Endodermal cell (in vitro differentiated cells): ENCODE measurements at regions not wholly inside any gene's neighbourhood (a gene's known extent, or its start where the extent isn't known, plus 50 kb on each side); places are given as distances from the start of the nearest gene placed in this dataset.

ENCODE experiments used
- DNase-seq: peaks from one replicate; pipeline ENCODE4 v3.0.0-alpha.2; 2017
- H3K27ac ChIP-seq: 2 replicates; pipeline ENCODE4 v1.5.1; 2013; ENCODE audit warnings: mild to moderate bottlenecking, low read depth, low read length, moderate library complexity
- H3K27me3 ChIP-seq: 2 replicates; pipeline ENCODE4 v1.6.1; 2013; ENCODE audit warnings: mild to moderate bottlenecking, low read length, moderate library complexity; ENCODE audit not compliant: insufficient read depth, control insufficient read depth, poor library complexity, severe bottlenecking
- H3K36me3 ChIP-seq: 2 replicates; pipeline ENCODE4 v1.7.0; 2013; ENCODE audit warnings: mild to moderate bottlenecking, low read length, moderate library complexity; ENCODE audit not compliant: control insufficient read depth, insufficient read depth
- H3K4me1 ChIP-seq: one replicate; pipeline ENCODE4 v1.7.0; 2013; ENCODE audit warnings: low read length; ENCODE audit not compliant: control insufficient read depth, insufficient read depth
- H3K4me3 ChIP-seq: 2 replicates; pipeline ENCODE4 v1.5.1; 2013; ENCODE audit warnings: mild to moderate bottlenecking, low read length, moderate library complexity
- H3K9ac ChIP-seq: 2 replicates; pipeline ENCODE4 v1.6.1; 2013; ENCODE audit warnings: mild to moderate bottlenecking, low read length, moderate library complexity; ENCODE audit not compliant: poor library complexity, severe bottlenecking; ENCODE audit errors: extremely low read depth
- H3K9me3 ChIP-seq: 2 replicates; pipeline ENCODE4 v1.6.1; 2013; ENCODE audit warnings: mild to moderate bottlenecking, low read length, moderate library complexity; ENCODE audit not compliant: control insufficient read depth
- H3K27ac Mint-ChIP-seq: 2 replicates; pipeline ENCODE4 v1.8.0; 2020; ENCODE audit warnings: mixed read lengths
- H3K27me3 Mint-ChIP-seq: 2 replicates; pipeline ENCODE4 v1.8.0; 2021; ENCODE audit warnings: mild to moderate bottlenecking, mixed read lengths; ENCODE audit not compliant: insufficient read depth
- H3K36me3 Mint-ChIP-seq: 2 replicates; pipeline ENCODE4 v1.8.0; 2020; ENCODE audit warnings: low read depth, mixed read lengths
- H3K4me1 Mint-ChIP-seq: 2 replicates; pipeline ENCODE4 v1.8.0; 2020; ENCODE audit warnings: mixed read lengths
- H3K4me3 Mint-ChIP-seq: 2 replicates; pipeline ENCODE4 v1.8.0; 2020; ENCODE audit warnings: mild to moderate bottlenecking, moderate library complexity, mixed read lengths
- H3K9me3 Mint-ChIP-seq: 2 replicates; pipeline ENCODE4 v1.8.0; 2020; ENCODE audit warnings: mild to moderate bottlenecking, mixed read lengths
- CTCF ChIP-seq: fragments of 200-600 bp; sonication (generic); conservative IDR thresholded peaks from 2 replicates; pipeline ENCODE4 v1.5.0; 2021; ENCODE audit warnings: antibody characterized with exemption, mild to moderate bottlenecking
- WGBS, 2 experiments: methylation state at CpG; one replicate each; pipeline versions ENCODE4 v1.1.5 to v1.1.7; 2013; ENCODE audit warnings: missing lambda C conversion rate in 2 of 2, mixed read lengths in 1 of 2; ENCODE audit not compliant: insufficient coverage in 1 of 2, insufficient read length in 1 of 2; 5-methylcytosine and 5-hydroxymethylcytosine counted together

DNA sequence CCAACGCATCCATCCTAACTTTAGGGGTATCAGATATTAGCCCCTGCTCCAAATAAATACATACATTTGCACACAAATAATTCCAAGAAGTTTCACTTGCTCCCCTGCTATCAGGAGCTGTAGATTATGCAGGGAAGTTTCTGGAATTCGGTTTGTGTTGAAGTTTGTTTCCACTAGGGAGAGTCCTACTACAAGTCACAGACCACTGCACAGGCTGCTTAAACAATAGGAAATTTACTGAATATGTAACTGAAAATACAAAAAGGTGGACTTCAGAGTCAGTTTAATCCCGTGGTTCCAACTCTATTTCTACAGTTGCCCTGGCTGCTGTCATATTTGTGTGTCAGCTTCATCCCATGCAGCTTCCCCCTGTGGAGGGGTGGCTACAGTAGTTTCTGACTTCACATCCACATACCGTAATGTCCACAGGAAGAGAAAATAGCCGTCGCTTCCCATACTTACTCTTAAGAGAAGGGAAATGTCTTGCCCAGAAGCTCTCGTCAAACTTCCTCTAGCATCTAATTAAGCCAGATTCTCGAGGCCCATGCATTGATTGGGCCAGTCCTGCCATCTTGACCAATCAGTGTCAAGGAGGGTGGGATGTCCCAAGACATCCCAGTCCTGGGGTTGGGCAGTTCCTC lies 286.6 kb downstream of the COG6 start:
- H3K27ac Mint-ChIP-seq = no peak overlapping the region
- no peaks in the 10 kb centered on the region for H3K4me1 ChIP-seq
- no peak overlapping the region for H3K4me3 Mint-ChIP-seq
- H3K27me3 ChIP-seq = no peaks in the 10 kb centered on the region
- H3K9me3 Mint-ChIP-seq = no peaks in the 10 kb centered on the region
- no peaks in the 10 kb centered on the region for H3K36me3 ChIP-seq
- H3K36me3 Mint-ChIP-seq = no peaks in the 10 kb centered on the region
- no peaks in the 10 kb centered on the region for H3K27me3 Mint-ChIP-seq
- WGBS, 2 experiments = 93 to 100% methylated on average over 4 to 8 of the region's 8 CpGs
- H3K4me3 ChIP-seq = no peak overlapping the region
- peak; percentile 51 for DNase-seq
- no peaks in the 10 kb centered on the region for H3K9me3 ChIP-seq
- peaks cover 9% of the 10 kb centered on the region for H3K4me1 Mint-ChIP-seq
- no peak for TF ChIP-seq CTCF
- no peak overlapping the region for H3K27ac ChIP-seq
- no peak overlapping the region for H3K9ac ChIP-seq

- DNase-seq = peak; percentile 93
- Histone ChIP-seq H3K4me1 (no peaks in the 10 kb centered on the region), H3K27ac (no peak overlapping the region), H3K9me3 (no peaks in the 10 kb centered on the region), H3K36me3 (no peaks in the 10 kb centered on the region), H3K27me3 (no peaks in the 10 kb centered on the region), H3K4me3 (no peak overlapping the region), H3K9ac (no peak overlapping the region)
- Mint-ChIP-seq H3K4me3 (no peak overlapping the region), H3K4me1 (peaks cover 9% of the 10 kb centered on the region), H3K27me3 (peaks cover under 1% of the 10 kb centered on the region), H3K9me3 (no peaks in the 10 kb centered on the region), H3K36me3 (no peaks in the 10 kb centered on the region), H3K27ac (no peak overlapping the region)
- peak; percentile 100 for TF ChIP-seq CTCF
- 38 to 51% methylated on average over 8 to 12 of the region's 12 CpGs for WGBS, 2 experiments
Measured at GRCh38 chr13:39942552-39943273, 287.3 kb downstream of the COG6 start.

GRCh38 chr13:39943711-39944110 lies 288.2 kb downstream of the COG6 start:
- Histone ChIP-seq H3K4me3 (no peak overlapping the region), H3K9me3 (no peaks in the 10 kb centered on the region), H3K36me3 (no peaks in the 10 kb centered on the region), H3K27me3 (no peaks in the 10 kb centered on the region), H3K27ac (no peak overlapping the region), H3K9ac (no peak overlapping the region), H3K4me1 (no peaks in the 10 kb centered on the region)
- WGBS, 2 experiments = 69 to 71% methylated on average over 5 to 6 of the region's 6 CpGs
- peaks cover 9% of the 10 kb centered on the region for H3K4me1 Mint-ChIP-seq
- H3K36me3 Mint-ChIP-seq = no peaks in the 10 kb centered on the region
- DNase-seq = no peak
- no peak for TF ChIP-seq CTCF
- H3K27me3 Mint-ChIP-seq = peaks cover 4% of the 10 kb centered on the region
- no peaks in the 10 kb centered on the region for H3K9me3 Mint-ChIP-seq
- H3K27ac Mint-ChIP-seq = no peak overlapping the region
- no peak overlapping the region for H3K4me3 Mint-ChIP-seq
